ENCODE measurements at regions not wholly inside any gene's neighbourhood (a gene's known extent, or its start where the extent isn't known, plus 50 kb on each side); places are given as distances from the start of the nearest gene placed in this dataset.

GRCh38 chr13:66021846-66022245 is 1208.3 kb downstream of the PCDH9 start:
- TF ChIP-seq, protein P1, sequence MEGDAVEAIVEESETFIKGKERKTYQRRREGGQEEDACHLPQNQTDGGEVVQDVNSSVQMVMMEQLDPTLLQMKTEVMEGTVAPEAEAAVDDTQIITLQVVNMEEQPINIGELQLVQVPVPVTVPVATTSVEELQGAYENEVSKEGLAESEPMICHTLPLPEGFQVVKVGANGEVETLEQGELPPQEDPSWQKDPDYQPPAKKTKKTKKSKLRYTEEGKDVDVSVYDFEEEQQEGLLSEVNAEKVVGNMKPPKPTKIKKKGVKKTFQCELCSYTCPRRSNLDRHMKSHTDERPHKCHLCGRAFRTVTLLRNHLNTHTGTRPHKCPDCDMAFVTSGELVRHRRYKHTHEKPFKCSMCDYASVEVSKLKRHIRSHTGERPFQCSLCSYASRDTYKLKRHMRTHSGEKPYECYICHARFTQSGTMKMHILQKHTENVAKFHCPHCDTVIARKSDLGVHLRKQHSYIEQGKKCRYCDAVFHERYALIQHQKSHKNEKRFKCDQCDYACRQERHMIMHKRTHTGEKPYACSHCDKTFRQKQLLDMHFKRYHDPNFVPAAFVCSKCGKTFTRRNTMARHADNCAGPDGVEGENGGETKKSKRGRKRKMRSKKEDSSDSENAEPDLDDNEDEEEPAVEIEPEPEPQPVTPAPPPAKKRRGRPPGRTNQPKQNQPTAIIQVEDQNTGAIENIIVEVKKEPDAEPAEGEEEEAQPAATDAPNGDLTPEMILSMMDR (IDR thresholded peaks at IDR 0.05; ENCODE audit: poor library complexity): no peak
- TF ChIP-seq EZH2 (IDR thresholded peaks at IDR 0.05; ENCODE audit: borderline replicate concordance) (no peak), EZH2phosphoT487 (IDR thresholded peaks at IDR 0.05; ENCODE audit: low read depth, severe bottlenecking, unreplicated experiment) (no peak)

Measured in hepatocyte (in vitro differentiated cells).